Glomerular endothelial cell (primary cell): ENCODE measurements at regions not wholly inside any gene's neighbourhood (a gene's known extent, or its start where the extent isn't known, plus 50 kb on each side); places are given as distances from the start of the nearest gene placed in this dataset.

ENCODE experiments used
- DNase-seq: peaks from one replicate; pipeline ENCODE4 v3.0.0-alpha.2; 2011; ENCODE audit warnings: low read depth, low spot score; ENCODE audit errors: extremely low read depth

DNA sequence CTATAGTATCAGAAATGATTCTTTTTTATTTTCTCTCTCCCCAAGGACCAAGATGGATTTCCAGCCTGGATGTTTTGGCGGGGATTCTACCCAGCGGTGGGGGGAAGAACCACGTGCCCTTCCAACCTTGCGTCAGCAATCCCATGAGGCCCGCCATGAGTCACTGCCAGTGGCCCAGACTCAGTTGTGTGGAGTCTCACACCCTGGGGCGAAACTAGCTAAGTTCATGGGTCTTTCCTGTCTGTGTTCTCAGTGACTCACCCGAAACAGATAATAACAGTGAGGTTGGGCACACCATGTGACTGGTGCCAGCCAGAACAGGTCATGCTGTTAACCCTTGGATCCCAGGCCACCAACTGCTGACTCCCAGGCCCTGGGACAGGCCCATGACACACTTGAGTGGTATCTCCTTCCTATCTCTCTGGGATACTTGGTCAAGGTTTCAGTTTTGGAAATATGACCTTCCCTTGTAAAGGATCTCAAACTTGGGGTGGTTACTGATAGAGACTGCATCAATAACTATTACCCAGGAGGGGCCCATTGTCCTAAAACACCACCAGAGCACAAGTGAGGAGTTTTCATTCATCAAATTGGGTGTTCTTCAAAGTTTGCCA lies 98.0 kb upstream of the DUSP10 start:
- no peak for DNase-seq

DNA sequence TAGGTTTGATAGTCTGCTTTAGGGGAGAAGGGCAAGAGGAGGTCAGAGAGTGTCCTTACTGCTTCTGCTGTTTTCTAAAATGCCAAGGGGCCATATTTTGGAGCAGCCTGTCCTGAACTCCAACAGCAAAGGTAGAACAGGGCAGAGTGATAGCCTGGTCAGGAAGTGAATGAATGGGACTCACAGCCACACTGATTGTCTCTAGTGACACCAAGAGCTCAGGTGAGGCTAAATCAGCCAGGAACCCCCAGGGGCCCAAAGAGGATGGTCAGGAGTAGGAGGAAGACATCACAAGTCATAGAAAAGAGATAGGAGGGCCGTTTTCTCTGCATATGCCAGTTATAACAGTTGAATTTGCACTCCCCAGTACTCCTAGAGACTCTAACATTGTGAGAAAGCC lies 97.4 kb upstream of the DUSP10 start:
- no peak for DNase-seq

DNA sequence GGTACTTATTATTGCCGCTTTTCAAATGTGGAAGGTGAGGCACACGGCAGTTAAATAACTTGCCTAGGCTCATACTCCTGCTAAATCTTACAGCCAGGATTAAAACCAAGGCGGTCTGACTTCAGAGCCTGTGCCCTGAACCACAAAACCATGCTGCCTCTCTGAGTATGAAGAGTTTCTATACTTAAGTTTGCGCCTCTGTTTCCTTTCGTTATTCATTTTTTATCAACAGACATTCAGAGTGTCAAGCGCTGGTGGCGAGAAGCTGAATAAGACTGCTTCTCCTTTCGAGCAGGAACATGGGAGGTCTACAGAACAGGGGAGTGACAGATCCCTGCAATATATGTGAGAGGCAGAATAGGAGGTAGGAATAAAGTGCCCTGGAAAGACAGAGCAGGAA lies 96.0 kb upstream of the DUSP10 start:
- no peak for DNase-seq

DNA sequence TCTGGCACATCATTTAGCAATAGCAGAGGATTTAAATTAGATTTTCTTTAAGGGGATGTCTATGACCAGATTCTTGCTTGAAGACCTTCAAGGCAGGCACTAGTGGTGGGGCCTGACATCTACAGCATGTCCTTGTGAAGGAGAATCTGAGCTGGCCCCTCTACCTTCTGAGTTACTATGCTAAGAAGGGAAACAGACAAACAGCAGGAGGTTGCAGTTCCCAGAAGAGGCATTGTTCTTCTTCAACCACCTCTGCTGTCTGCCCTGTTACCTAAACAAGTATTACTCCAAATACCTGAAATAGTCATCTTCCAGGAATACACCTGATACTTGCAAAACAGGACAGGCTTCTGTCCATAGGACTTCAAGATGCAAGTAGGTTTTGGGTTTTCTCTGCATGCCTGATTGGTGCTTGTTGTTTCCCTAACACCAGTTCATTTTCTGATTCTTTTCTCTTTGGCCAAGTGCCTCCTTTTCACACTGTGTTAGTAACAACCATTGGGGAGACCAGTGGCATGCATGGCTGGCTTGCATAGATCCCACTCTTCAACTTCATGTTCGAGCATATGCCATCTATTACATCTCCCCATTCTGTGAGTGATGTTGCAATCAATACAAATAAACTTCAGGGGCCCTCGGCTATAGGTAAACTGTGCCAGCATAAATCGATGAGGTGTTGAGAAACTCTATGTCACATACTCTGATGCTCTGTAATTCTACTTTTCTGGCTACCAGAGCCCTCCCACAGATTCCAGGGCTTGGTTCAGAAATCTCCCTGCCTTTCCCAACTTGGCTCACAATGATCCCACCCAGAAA lies 93.0 kb upstream of the DUSP10 start:
- no peak for DNase-seq

DNA sequence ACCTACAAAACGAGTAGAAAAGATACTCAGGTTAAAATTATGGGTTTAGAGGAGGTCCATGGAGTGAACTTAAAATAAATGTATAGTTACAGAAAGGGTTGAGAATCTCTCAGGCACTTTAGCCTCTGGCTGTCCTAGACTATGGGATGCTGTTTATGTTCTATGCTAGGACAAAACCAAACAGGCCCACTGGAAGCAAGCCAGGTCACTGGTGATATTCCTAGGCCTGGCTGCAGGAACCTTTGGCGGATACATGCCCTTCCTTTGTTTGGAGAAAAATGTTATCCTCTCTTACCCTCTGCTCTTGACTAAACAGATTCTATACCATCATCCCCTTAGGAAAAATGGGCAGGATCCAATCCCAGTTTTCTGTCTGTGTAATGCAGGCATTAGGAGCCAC lies 90.7 kb upstream of the DUSP10 start:
- DNase-seq = no peak

DNA sequence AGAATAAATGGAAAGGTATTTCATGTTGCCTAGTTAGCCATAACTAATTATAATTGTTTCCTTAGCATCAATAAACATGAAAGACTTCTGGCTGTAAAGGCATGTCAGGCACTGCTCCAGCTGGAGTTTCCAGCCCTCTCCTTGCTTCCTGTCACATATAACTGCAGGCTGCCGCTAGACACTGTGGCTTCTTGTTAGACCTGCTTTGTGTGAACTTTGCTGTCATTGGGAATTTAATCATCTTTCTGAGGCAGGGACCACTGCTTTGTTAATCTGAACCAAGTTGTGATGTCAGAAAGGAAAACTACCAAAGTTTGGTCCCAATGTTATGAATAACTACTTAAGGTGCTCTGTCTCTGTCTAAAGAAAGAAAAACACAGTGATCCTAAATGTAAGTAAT lies 90.3 kb upstream of the DUSP10 start:
- no peak for DNase-seq

DNA sequence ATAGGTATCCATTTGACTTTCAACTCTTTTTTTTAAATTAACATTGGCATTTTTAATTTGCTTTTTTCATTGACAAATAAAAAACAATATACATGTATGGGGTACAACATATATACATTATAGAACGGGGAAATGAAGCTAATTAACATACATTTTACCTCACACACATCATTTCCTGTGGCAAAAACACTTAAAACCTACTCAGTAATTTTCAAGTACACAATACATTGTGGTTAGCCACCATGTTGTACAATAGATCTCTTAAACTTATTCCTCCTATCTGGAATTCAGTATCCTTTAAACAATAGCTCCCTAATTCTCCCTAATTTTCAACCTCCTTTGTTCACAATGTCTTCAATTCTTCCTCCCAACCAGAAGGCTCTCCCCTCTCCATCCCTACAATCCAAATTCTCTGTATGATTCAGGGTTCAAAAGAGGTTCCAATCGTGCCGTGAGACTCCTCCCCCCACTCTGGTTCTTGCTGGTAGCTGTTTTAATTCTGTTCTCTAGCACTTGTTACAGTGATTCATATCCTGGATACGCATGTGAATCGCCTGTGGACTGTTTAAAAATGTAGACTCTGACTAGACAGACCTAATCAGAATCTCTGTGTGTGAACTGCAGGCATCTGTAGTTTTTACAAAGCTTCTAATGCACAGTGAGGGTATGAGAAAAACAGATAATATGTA lies 87.6 kb upstream of the DUSP10 start:
- peak; percentile 90 for DNase-seq

DNA sequence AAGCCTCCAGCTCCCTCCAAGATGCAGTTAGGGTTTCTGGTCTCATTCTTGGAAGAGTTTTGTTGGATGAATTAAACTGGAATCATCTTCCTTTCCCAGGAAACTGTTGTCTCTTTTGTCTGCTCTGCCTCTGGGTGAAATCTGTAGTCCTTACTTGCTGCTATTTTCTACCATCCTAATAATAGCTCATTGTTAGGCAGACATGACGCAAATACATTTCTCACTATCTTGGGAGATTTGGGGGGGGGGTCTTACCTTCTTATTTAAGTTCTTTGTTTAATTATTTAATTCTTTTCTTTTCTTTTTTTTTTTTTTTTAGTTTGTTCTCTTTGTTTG lies 85.4 kb upstream of the DUSP10 start:
- DNase-seq = no peak

DNA sequence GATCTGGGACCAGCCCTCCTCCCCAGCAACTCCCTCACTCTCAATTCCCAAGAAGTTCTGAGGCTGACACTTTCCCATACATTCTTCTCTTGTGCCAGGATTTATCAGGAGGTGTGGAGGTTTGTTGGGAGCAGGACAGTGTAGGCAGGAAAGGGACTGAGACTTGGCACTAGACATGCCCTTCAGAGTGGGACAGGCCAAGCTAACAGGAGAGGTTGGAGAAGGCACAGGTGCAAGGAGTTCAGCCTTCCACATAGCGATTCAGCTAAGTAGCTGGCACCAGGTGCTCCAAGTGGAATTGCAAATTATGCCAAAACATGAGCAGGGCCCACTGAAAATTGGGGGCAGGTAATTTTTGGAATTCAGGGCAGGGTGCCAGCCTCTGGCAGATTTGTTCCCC lies 83.0 kb upstream of the DUSP10 start:
- DNase-seq = no peak

DNA sequence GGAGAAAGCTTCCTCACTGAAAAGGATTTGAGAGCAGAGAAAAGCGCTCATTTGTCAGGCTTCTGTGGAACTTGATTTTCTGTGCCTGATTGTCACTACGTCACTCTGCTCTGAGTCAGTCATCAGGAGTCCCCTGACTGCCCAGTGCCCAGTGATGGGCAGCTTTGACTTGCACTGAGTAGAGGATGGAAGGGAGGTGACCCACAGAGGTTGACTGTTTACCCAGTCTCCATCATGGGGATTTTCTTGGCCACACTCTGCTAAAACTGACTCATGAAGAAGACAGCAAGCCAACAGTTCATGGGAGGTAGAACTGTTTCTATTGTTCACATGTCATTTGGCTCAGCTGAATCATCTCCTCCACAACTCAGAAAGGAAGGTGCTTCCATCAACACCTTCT lies 82.1 kb upstream of the DUSP10 start:
- peak; percentile 81 for DNase-seq

DNA sequence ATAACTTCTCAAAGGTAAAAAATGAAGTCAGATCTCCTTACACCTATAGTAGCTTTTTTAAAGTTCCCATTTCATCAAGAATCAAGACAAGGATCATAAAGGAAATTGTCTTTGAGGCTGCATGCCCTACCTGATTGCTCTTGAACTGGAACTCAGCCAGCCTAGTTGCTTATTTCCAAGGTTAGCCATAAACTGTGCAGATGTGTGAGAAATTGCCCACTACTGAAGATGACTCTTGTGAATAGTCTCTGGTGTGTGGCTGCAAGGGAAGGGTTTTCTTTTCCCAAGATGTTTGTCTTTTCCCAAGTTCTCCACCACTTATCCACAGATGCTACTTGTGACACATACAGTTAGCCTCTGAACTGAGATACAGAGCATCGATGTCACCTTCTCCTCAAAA lies 81.7 kb upstream of the DUSP10 start:
- DNase-seq = no peak

DNA sequence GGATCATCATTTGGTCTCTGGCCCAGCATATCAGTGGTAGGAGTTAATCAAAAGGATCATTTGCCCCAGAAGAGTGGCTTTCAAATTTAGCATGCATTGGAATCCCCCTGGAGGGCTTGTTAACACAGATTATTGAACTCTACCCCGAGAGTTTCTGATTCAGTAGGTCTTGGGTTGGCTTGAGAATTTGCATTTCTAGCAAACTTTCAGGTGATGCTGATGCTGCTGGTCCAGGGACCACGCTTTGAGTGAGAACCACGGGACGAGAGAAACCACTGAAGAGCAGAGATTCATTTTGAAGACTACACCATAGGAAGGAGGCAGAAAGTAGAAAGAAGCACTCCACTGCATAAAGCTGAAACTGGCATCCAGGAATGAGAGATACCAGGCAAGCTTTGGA lies 81.3 kb upstream of the DUSP10 start:
- DNase-seq = no peak

DNA sequence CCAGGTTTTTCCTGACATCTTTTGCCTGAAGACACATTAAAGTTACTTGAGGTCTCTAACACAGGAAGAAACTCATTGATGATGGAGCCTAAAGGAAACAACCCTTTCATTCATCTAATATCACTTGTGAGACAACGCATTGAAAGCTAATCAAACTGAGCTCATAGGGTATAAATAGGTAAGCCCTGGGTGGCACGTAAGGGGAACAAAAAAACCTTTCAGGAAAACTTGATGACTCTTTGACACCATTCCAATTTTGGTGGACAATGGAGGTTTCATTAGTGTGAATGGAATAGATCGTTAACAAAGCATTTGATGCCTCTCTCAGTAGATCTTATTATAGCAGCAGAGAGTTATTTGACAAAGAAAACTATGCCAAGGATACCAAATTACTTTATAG lies 80.7 kb upstream of the DUSP10 start:
- DNase-seq = no peak

DNA sequence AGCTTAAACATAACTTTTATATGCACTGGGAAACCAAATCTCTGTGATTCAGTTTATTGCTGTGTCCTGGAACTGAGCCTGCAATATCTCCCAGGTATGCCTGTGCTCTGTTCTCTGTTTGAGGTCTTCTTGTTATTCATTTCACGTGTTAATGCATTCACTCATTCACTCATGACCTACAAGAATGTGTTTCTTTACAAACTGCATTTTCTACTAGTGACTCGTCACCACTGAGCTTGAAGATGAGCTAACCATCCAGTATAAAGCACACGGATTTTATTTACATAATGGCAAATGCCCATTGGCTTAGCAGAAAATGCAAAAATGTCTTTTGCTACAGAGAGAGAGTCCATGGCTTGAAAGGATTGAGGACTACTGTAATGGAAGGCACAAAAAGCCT lies 75.0 kb upstream of the DUSP10 start:
- no peak for DNase-seq

DNA sequence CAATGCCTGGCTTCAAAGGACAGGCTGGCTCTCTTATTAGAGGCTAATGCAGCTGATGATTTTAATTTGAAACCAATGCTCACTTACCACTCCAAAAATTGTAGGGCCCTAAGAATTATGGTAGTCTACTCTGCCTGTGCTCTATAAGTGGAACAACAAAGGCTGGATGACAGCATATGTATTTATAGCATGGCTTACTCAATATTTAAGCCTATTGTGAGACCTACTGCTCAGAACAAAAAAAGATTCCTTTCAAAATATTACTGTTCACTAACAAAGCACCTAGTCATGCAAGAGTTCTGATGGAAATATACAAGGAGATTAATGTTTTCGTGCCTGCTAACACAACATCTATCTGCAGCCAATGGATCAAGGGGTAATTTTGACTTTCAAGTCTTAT lies 73.8 kb upstream of the DUSP10 start:
- DNase-seq = no peak

DNA sequence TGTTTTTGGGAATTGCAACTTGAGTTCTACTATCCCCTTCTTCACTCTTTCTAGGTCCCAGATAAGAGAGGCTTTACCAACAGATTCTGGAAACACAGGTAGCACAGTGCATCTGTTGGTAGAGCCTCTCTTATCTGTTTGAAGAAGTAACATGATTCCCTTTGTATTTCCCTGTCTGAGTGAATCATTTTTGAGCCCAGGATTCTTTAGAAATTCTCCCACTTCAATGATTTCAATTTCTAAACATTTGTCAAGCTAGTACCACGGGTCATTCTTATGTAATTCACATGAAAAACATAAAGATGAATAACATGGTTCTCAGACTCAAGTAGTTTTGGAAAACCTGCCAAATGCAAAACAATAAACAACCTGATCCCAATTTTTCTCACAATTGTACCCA lies 72.0 kb upstream of the DUSP10 start:
- no peak for DNase-seq

DNA sequence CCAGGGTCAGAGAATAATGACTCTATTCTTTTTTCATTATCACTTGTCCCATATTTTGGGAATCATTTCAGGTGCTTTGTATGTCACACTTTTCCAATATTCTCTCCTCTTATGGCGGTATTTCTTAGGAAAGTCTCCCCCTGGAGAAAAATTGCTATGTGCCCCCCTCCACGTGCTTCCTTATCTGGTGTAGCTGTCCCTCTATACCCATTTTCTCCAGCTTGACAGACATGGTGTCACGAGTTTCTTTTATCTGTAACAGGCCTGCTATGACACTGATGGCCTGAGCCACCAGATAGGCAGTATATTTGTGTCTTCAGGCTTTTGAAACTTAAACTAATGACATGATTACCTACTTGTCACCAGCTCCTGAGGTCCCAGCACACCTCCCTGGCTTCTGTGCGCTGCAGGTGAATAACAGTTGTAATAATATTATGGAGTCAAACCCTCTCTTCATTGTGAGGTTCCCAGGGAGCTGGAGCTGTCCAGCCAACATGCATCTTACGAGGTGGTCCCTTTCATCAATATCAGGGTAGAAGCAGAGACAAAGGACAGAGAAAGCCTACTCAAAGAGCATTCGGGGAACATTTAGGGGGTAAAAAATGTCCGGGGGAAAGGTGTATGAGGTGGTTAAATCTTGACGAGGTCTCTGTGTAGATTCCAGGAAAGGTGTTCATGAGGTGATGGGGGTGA lies 71.2 kb upstream of the DUSP10 start:
- DNase-seq = no peak

DNA sequence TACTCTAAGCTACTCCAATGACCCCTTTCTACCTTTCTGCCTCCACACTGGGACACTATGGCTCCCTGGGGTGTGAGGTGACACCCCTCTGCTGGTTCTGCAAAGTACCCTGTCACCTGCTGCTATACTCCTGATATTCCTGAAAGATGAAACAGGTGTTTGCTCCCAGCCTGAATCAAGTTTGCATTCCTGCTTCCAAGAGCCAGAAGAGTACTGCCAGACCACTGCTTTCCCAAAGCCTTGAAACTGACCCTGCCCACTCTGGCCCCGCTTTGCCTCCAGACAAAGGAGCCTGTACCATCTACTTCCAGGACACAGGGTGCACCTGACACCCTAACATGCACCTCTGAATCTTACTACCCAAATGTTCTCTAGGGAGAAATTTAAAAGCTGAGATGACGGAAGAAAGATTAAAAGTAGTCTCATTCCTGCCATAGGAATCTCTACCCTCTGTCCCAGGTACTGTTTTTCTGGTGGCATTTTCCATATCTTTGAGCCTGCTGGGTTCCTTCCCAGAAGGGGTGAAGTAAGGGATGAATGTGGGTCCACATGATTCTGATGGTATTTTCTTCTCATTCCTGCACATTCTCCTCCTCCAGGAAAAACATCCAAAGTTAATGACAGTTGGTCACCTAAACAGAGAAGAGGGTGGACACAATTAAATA lies 70.3 kb upstream of the DUSP10 start:
- DNase-seq = no peak

DNA sequence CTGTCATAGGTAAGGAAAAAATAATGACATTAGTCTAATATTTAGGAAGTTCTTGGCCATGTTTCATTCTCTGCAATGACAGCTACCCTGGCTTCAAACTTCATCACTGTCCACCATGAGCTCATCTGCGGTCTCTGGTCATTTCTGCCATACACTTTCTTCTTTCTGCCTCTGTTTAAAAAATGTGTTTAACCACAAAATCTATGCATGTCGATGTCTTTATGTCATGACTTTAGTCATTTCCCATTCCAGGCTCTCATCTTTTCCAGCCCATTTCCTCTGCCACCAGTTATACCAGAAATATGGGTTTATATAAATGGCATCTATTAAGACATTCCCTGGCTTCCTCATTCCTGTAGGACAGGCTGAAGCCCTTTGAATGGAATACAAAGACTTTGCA lies 68.5 kb upstream of the DUSP10 start:
- DNase-seq = no peak

DNA sequence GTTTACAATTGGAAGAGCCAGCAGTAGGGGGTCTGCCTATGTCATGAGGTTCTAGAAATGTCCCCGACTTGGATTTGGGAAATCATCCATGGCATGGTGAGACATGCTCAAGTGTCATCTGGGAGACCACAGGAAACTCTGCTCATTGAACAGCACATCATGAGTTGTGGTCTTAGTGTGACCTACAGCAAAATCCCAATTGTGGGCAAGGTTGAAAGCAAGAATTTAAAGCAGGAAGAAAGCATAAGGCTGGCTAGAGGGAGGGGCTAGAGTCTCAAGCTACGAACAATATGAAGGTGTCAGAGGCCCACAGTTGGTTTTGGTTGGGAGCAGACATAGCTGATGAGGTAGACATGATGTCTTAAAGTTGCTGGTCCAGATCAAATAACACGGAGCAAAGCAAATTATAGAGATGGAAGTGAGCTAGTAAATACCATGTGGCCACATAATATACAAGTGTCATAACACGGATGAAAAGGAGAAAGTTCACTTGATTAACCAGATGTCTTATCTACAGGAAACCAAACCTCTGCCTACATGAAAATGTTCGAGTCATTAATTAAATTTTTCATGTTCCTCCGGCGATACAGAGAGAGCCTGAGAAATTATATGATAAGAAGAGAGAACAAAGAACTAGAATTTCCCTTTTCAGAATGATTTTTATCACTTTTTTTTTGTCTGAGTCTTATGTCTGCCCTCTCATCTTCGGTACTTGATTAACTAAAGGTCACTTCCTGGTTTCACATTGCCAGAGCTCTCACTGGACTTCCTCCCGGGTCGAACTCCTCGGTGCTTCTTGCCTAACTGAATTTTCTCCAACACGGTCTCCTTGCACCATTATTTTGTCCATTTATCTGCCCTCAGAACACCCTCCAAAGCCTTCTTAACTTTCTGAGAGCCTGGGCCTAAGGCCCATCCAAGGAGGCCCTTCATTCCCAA lies 67.5 kb upstream of the DUSP10 start:
- DNase-seq = no peak
